HepG2 (cell line): ENCODE measurements at regions not wholly inside any gene's neighbourhood (a gene's known extent, or its start where the extent isn't known, plus 50 kb on each side); places are given as distances from the start of the nearest gene placed in this dataset.

Experiments
- ATAC-seq: fragments of 200-7000 bp; cut with Tn5 transposase; 3 replicates; pipeline ENCODE4 v1.9.1; 2020; ENCODE audit warnings: mild to moderate bottlenecking, moderate library complexity
- BruUV-seq: library from RNA; stranded (reverse); fragments of 400-500 nt; replicated peaks from 2 replicates; lab custom pipeline; 2021; lab: Mats Ljungman, UMichigan
- CTCF ChIA-PET: fragments of 300-600 bp; formaldehyde crosslinking; extraction: SDS; loops from one replicate; lab custom pipeline; 2021; ENCODE audit warnings: low total read pairs, inconsistent platforms, low intra/inter-chr PET ratio; lab: Yijun Ruan, JAX
- POLR2A ChIA-PET: fragments of 350-600 bp; sonication (Branson Sonifier 250); formaldehyde crosslinking; loops from one replicate; lab custom pipeline; 2020; ENCODE audit warnings: antibody characterized with exemption, inconsistent platforms; lab: Yijun Ruan, JAX
- DNase-seq: peaks from one replicate; pipeline ENCODE4 v3.0.0-alpha.2; 2015; ENCODE audit warnings: low spot score
- FAIRE-seq: peaks from 3 replicates; lab custom pipeline; 2011; peaks lifted over from hg19 to GRCh38; lab: Jason Lieb, UNC
- H2AFZ ChIP-seq: one replicate; pipeline ENCODE4 v1.6.1; 2011; ENCODE audit warnings: low read length, inconsistent platforms
- H3K27ac ChIP-seq: fragments of 300-600 bp; 3 replicates; pipeline ENCODE4 v1.8.0; 2011; ENCODE audit warnings: mixed run types, mild to moderate bottlenecking, mixed read lengths, low read length, inconsistent platforms; ENCODE audit not compliant: insufficient read depth; ENCODE audit errors: extremely low read length
- H3K27me3 ChIP-seq, 2 experiments: fragments of 200-600 bp in 1 of 2; 2 replicates in 1 of 2; 3 replicates in 1 of 2; pipeline versions ENCODE4 v1.6.0 to v1.8.0; 2011; ENCODE audit warnings: low read length in 2 of 2, mild to moderate bottlenecking in 2 of 2, moderate library complexity in 2 of 2, inconsistent platforms in 1 of 2; ENCODE audit not compliant: insufficient read depth in 2 of 2, control insufficient read depth in 1 of 2
- H3K36me3 ChIP-seq, 2 experiments: fragments of 200-600 bp in 1 of 2; replicated peaks in 1 of 2; 2 replicates in 1 of 2; 3 replicates in 1 of 2; pipeline versions ENCODE4 v1.5.1 to v1.8.0; 2011; ENCODE audit warnings: low read length in 2 of 2, inconsistent platforms in 1 of 2; ENCODE audit not compliant: insufficient read depth in 2 of 2, control insufficient read depth in 1 of 2
- H3K4me1 ChIP-seq: 2 replicates; pipeline ENCODE4 v1.5.1; 2012; ENCODE audit warnings: low read length, inconsistent platforms; ENCODE audit not compliant: insufficient read depth
- H3K4me2 ChIP-seq: 2 replicates; pipeline ENCODE4 v1.6.0; 2011; ENCODE audit warnings: low read depth, low read length, inconsistent platforms
- H3K4me3 ChIP-seq, 3 experiments: fragments of 200-600 bp in 1 of 3; sonication (generic), shearing (Covaris generic) in 1 of 3; replicated peaks in 1 of 3; 2 replicates each; pipeline ENCODE4 v1.5.1; 2011 to 2016; ENCODE audit warnings: low read length in 3 of 3, inconsistent platforms in 2 of 3, low read depth in 2 of 3, mild to moderate bottlenecking in 2 of 3, control low read depth in 1 of 3, mixed read lengths in 1 of 3; ENCODE audit not compliant: insufficient read depth in 1 of 3
- H3K79me2 ChIP-seq: one replicate; pipeline ENCODE4 v1.6.1; 2011; ENCODE audit warnings: low read length, inconsistent platforms; ENCODE audit not compliant: insufficient read depth
- H3K9ac ChIP-seq: 2 replicates; pipeline ENCODE4 v1.6.0; 2011; ENCODE audit warnings: mild to moderate bottlenecking, low read depth, low read length, inconsistent platforms; ENCODE audit not compliant: insufficient read depth
- H3K9me3 ChIP-seq: 2 replicates; pipeline ENCODE4 v1.5.1; 2012; ENCODE audit warnings: mild to moderate bottlenecking, low read length
- H4K20me1 ChIP-seq: 2 replicates; pipeline ENCODE4 v1.6.0; 2011; ENCODE audit warnings: inconsistent platforms, mild to moderate bottlenecking, low read length, moderate library complexity; ENCODE audit not compliant: insufficient read depth
- CENPT ChIP-seq: sonication (generic); formaldehyde crosslinking; IDR thresholded peaks from 2 replicates; pipeline ENCODE4 v1.8.0; 2022; ENCODE audit warnings: low read depth, mild to moderate bottlenecking, moderate library complexity, missing genetic modification reagents
- DR1 ChIP-seq: sonication (generic); formaldehyde crosslinking; IDR thresholded peaks from 2 replicates; pipeline ENCODE4 v1.8.0; 2021; ENCODE audit warnings: mild to moderate bottlenecking, missing genetic modification reagents, inconsistent platforms
- E2F1 ChIP-seq: sonication (generic); formaldehyde crosslinking; IDR thresholded peaks from 2 replicates; pipeline ENCODE4 v1.5.0; 2020; ENCODE audit warnings: missing genetic modification reagents
- EZH2 ChIP-seq: conservative IDR thresholded peaks from 2 replicates; pipeline ENCODE4 v1.6.1; 2012; ENCODE audit warnings: mild to moderate bottlenecking, low read depth, low read length, moderate library complexity
- HNRNPH1 ChIP-seq: fragments of 200-400 bp; formaldehyde crosslinking; optimal IDR thresholded peaks from 2 replicates; pipeline ENCODE3; 2017; ENCODE audit warnings: mild to moderate bottlenecking, low read depth, low read length
- ISL2 ChIP-seq: sonication (generic); formaldehyde crosslinking; IDR thresholded peaks from 2 replicates; pipeline ENCODE4 v1.5.0; 2020; ENCODE audit warnings: missing genetic modification reagents
- JARID2 ChIP-seq: sonication (generic); formaldehyde crosslinking; IDR thresholded peaks from 2 replicates; pipeline ENCODE4 v1.8.1; 2023; ENCODE audit warnings: missing genetic modification reagents, inconsistent platforms; ENCODE audit not compliant: insufficient replicate concordance
- MEIS2 ChIP-seq: sonication (generic); formaldehyde crosslinking; IDR thresholded peaks from 2 replicates; pipeline ENCODE4 v1.9.0; 2021; ENCODE audit warnings: mild to moderate bottlenecking, missing genetic modification reagents
- PCBP2 ChIP-seq: fragments of 200-400 bp; formaldehyde crosslinking; optimal IDR thresholded peaks from 2 replicates; pipeline ENCODE3; 2018; ENCODE audit warnings: low read length, low read depth; ENCODE audit not compliant: poor library complexity, severe bottlenecking
- TAF1 ChIP-seq: sonication (generic); formaldehyde crosslinking; IDR thresholded peaks from 2 replicates; pipeline ENCODE4 v1.4.0; 2020; ENCODE audit warnings: missing genetic modification reagents
- ZMYM4 ChIP-seq: sonication (generic); formaldehyde crosslinking; IDR thresholded peaks from 2 replicates; pipeline ENCODE4 v1.8.1; 2023; ENCODE audit warnings: mild to moderate bottlenecking, missing genetic modification reagents
- ZNF263 ChIP-seq: sonication (generic); formaldehyde crosslinking; IDR thresholded peaks from 2 replicates; pipeline ENCODE4 v1.4.0; 2020; ENCODE audit warnings: missing genetic modification reagents
- ZNF768 ChIP-seq: sonication (generic); formaldehyde crosslinking; IDR thresholded peaks from 2 replicates; pipeline ENCODE4 v1.4.0; 2020; ENCODE audit warnings: missing genetic modification reagents
- ZNF784 ChIP-seq: sonication (generic); formaldehyde crosslinking; IDR thresholded peaks from 2 replicates; pipeline ENCODE4 v1.5.1; 2020; ENCODE audit warnings: missing genetic modification reagents, mild to moderate bottlenecking, borderline replicate concordance
- WGBS: methylation state at CpG from one replicate; pipeline ENCODE4 v1.1.6; 2017; ENCODE audit warnings: low lambda C conversion rate; 5-methylcytosine and 5-hydroxymethylcytosine counted together
- in situ Hi-C: cut with HindIII; loops from 2 replicates; pipeline ENCODE4 v1.10.0; 2017; ENCODE audit warnings: low pct_unique_long_range_greater_than_20kb; ENCODE audit not compliant: extremely low pct_ligation_motif_present
- intact Hi-C: fragments of 100-400 bp; cut with micrococcal nuclease; formaldehyde crosslinking; loops from one replicate; pipeline ENCODE4 v1.10.0; 2022; ENCODE audit not compliant: unreplicated experiment

- no peaks in the 10 kb centered on the region for H4K20me1 ChIP-seq
- DNase-seq (no peak), ATAC-seq (no peak), FAIRE-seq (no peak)
- intact Hi-C loops (no loop called here), in situ Hi-C loops (no loop called here)
- no peaks in the 10 kb centered on the region for H3K36me3 ChIP-seq
- no peak overlapping the region for H3K4me3 ChIP-seq
- no peaks in the 10 kb centered on the region for H3K27me3 ChIP-seq
- H2AFZ ChIP-seq, result no peak overlapping the region
- no peaks in the 10 kb centered on the region for H3K4me1 ChIP-seq
- H3K27ac ChIP-seq, result no peak overlapping the region
- TF ChIP-seq MEIS2 (CRISPR knock-in tag), result no peak
- TF ChIP-seq JARID2 (CRISPR knock-in tag), result no peak
- TF ChIP-seq HNRNPH1, result no peak
- no peak for TF ChIP-seq ZNF263
- no peak for TF ChIP-seq EZH2
- TF ChIP-seq ZMYM4, result no peak
- TF ChIP-seq E2F1 (CRISPR knock-in tag), result no peak
- no peak for TF ChIP-seq ZNF768 (CRISPR knock-in tag)
- no peak for TF ChIP-seq TAF1
- TF ChIP-seq ISL2 (CRISPR knock-in tag), result no peak
- TF ChIP-seq CENPT (CRISPR knock-in tag), result no peak
- no peak for TF ChIP-seq DR1 (CRISPR knock-in tag)
- TF ChIP-seq ZNF784, result no peak
- no peak for TF ChIP-seq PCBP2
- H3K9ac ChIP-seq, result no peak overlapping the region
- ChIA-PET POLR2A (no interaction called here), CTCF (no interaction called here)
- H3K4me2 ChIP-seq, result no peak overlapping the region
- no peaks in the 10 kb centered on the region for H3K79me2 ChIP-seq
- 30% methylated on average over 4 of the region's 4 CpGs for WGBS
- BruUV-seq, result no TSS peak
- H3K9me3 ChIP-seq, result no peaks in the 10 kb centered on the region
Observed at GRCh38 chr4:155497306-155497705, 120.5 kb upstream of the MAP9 start.
